ENCODE measurements at regions not wholly inside any gene's neighbourhood (a gene's known extent, or its start where the extent isn't known, plus 50 kb on each side); places are given as distances from the start of the nearest gene placed in this dataset.

- TF ChIP-seq POLR2A (IDR thresholded peaks at IDR 0.05; ENCODE audit: extremely low read depth, insufficient read length) = no peak
- no peak for TF ChIP-seq CTCF (IDR thresholded peaks at IDR 0.05; ENCODE audit: low read depth, low read length)
Observed at GRCh38 chr15:92545996-92546395, 109.6 kb downstream of the FAM174B start.

All from NB4 (cell line).